ENCODE measurements at regions not wholly inside any gene's neighbourhood (a gene's known extent, or its start where the extent isn't known, plus 50 kb on each side); places are given as distances from the start of the nearest gene placed in this dataset.
"Not testable (repeated sequence)": the region's sequence is repeated elsewhere in the genome, so short reads cannot be mapped to it uniquely, and the experiment has no call there.

- DNase-seq: no peak
Observed at GRCh38 chr18:4605212-4605611, 150.1 kb upstream of the DLGAP1 start.

GRCh38 chr18:4603955-4604354, 148.8 kb upstream of the DLGAP1 start:
- DNase-seq: no peak

DNA sequence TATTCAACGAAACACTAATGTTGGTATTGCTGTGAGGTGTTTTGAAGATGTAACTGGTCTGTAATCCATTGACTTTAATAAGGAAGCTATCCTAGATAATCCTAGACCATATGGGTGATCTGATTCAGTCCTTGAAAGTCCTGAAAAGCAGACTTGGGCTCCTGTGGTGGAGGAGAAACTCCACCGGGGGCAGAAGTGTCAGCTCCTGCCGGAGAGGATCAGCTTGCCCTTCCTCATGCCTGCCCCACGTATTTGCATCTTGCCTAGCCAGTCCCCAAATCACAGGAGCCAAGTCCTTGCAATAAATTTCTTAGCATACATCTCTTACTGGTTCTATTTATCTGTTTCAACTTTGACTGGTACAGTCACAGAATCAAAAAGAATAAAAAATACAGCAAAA, 144.2 kb upstream of the DLGAP1 start:
- no peak for DNase-seq

- no peak for DNase-seq
Observed at GRCh38 chr18:4597301-4597700, 142.2 kb upstream of the DLGAP1 start.

GRCh38 chr18:4593895-4594294, 138.8 kb upstream of the DLGAP1 start:
- DNase-seq: no peak

DNA sequence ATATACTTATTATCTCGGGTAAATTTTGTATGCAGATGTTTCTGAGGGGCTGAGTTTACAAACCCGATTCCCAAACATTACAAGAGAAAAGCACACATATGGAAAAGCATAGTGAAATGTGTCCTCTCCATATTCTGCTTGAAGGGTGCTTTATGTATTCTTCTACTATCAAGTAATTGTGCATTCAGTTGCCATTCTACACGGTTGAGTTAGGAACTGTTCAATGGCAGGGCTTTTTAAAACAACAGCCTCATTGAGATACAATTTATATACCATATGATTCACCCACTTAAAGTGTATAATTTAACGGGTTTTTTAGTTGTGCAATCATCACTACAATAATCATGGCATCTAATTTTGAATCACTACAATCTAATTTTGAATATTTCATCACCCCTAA, 138.4 kb upstream of the DLGAP1 start:
- no peak for DNase-seq

GRCh38 chr18:4589056-4589800, 134.1 kb upstream of the DLGAP1 start:
- no peak for DNase-seq

- no peak for DNase-seq
Observed at GRCh38 chr18:4587204-4587603, 132.1 kb upstream of the DLGAP1 start.

GRCh38 chr18:4586731-4587130, 131.6 kb upstream of the DLGAP1 start:
- no peak for DNase-seq

DNA sequence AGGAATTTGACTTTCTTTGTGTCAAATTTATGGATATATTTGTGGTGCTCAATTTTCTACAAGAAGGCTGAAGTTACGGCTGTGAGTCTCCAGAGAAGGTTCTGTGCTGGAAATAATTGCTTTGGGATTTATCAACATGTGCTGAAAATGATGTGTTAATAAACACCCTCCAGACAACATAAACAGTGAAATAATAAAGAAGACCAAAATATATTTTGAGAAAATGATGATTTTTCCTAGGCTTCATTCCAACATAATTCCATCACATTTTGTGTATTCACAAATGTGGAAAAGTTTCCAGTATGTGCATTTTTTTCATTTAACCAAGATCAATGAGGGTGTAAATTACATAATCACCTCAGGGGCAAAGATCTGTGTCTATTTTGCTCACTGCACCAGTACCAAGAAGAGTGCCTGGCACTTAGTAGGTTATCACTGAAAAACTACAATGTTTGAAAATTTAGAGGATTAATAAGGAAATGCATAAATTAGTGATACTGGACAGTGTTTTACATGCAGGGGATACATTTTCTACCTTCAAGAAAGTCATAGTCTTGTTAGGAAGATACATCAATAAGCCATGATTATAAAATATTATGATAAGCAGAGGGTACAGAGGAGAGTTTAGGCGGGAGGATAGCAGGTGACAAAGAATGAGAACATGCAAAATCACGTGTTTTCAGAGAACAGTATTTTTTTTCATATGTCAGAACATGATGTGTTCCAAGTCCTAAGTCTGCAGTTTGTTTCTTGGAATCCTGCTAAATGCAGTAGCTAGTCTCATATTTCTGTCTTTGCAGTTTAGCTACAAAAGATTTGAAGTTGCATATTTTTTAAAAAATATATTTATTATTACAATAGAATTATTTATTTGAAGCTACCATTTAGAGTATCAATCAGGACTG, 127.6 kb upstream of the DLGAP1 start:
- no peak for DNase-seq

GRCh38 chr18:4581966-4582365, 126.9 kb upstream of the DLGAP1 start:
- no peak for DNase-seq

DNA sequence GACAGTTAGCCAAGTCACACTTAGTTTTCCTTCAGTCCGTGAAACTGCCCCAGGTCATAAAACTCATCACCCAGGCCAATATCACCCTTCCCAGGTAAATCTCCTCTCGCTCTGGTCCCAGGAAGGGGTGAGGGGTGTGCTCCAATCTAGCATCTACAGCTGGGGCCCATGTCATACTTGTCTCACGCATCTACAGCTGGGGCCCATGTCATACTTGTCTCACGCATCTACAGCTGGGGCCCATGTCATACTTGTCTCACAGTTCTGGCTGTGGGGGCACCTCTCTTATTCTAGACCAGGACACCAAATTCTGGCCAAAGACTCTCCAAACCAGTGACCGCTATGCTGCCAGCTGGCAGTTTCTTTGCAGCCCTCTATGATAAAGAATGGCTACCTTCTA, 123.3 kb upstream of the DLGAP1 start:
- DNase-seq: no peak

DNA sequence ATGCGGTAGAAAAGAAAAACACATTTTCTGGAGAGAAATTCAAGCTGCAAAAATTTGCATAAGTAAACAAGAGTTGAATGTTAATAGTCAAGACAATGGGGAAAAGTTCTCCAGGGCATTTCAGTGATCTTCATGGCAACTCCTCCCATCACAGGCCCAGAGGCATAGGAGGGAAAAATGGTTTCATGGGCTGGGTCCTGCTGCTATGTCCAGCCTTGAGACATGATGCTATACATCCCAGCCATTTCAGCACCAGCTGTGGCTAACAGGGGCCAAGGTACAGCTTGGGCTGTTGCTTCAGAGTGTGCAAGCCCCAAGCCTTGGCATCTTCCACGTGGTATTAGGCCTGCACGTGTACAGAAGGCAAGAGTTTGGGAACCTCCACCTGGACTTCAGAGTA, 118.6 kb upstream of the DLGAP1 start:
- no peak for DNase-seq

DNA sequence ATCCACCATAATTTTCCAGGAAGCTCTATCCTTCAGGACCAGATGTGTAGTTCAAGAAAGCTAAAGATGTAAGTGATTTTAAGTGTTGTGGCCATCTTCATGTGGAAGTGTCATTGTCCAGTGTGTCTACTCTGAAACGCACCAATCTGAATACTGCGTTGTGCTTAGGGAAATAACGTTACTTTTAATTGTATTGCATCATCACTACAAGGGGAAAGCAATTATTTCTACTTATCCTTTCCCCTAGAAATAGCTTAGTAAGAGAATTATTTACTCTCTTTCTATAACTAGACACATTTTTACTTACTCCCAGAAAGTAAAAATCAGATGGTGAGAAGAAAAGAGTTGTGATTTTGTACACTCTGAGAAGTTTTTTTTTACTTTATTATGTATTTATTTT, 102.4 kb upstream of the DLGAP1 start:
- no peak for DNase-seq

GRCh38 chr18:4551001-4551360, 95.9 kb upstream of the DLGAP1 start:
- no peak for DNase-seq

DNA sequence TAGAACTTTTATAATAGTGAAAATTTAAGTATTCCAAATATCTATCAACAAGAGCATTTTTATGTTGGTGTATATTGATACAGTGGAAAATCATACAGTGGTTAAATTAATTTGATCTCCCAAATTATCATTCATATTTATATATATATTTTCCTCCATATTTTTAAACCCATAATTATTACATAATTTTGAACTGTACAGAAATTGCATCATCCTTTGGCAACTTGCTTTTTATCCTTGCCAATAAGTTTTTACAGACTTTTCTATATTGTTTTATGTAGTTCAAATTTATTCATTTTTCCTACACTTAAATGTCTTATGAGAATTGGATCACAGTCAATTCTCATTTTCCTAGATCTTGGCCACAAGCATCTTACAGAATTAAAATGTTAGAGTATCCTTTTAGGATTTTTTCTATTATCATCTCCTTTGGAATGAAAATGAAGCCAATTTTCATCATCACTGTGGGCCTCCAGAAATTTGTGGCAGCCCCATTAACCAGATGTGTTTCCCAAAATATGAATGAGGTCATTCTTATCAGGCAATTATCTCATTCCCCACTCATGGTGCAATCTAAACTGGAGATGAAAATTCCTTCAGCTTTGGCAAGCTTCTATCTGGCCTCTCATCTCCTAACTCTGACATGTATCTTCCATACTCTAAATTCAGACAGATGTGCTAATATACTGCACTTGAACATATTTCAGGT, 94.2 kb upstream of the DLGAP1 start:
- DNase-seq: no peak

GRCh38 chr18:4547126-4547525, 92.0 kb upstream of the DLGAP1 start:
- no peak for DNase-seq

DNA sequence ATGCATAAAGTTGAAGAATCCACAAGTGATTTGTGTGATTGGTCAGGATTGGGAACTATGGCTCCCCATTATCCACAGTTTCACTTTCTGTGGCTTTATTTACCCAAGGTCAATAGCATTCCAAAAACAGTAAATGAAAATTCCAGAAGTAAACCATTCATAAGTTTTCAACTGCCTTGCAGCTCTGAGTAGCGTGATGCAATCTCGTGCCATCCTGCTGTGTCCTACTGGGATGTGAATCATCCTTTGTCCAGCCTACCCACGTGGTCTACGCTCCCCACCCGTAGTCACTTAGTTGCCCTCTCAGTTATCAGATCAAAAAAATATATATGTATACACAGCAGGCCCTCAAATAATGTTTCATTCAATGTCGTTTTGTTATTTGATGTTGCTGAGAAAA, 89.0 kb upstream of the DLGAP1 start:
- DNase-seq: no peak

DNA sequence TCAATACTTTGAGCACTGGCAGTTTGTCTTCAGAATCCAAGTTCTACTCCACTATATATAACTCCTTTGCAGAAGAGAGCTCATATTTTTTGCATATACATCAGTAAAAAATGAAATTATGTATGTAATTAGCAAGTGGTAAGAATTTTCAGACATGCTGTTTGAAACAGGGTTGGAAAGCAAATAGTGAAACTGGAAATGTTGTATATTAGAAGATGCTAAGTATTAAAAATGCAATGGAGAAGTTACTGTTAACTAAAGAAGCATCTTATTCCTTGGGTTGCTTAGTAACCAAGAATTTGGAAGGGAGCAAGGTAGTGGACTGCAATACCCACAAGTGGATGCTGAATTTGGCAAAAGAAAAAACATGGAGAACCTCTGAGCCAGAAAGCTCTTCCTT, 88.6 kb upstream of the DLGAP1 start:
- no peak for DNase-seq

- no peak for DNase-seq
Observed at GRCh38 chr18:4541588-4541987, 86.5 kb upstream of the DLGAP1 start.

DNA sequence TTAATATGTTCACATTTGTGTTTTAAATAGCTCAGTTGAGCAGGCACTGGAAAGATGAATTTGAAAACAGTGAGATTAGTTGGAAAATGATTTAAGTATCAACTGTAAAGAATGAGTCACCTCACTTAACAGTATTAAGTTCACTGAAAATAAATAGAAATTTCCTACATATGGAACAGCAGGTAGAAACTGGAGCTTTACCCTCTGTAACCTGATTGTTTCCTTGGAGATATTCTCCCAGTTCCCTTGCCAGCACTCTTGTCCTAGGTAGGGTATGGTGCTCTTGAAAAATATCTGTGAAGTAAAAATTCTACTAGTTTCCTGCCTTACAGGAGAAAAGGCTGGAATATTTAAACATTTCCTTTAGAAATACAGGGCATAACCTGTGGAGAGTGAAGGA, 81.3 kb upstream of the DLGAP1 start:
- DNase-seq: no peak

GRCh38 chr18:4528405-4528804, 73.3 kb upstream of the DLGAP1 start:
- no peak for DNase-seq

- DNase-seq: not testable (repeated sequence)
Observed at GRCh38 chr18:4527826-4528225, 72.7 kb upstream of the DLGAP1 start.

GRCh38 chr18:4524096-4524495, 69.0 kb upstream of the DLGAP1 start:
- DNase-seq: no peak
